Testis (tissue), 2 donors: ENCODE measurements at regions not wholly inside any gene's neighbourhood (a gene's known extent, or its start where the extent isn't known, plus 50 kb on each side); places are given as distances from the start of the nearest gene placed in this dataset.

ENCODE experiments used
- POLR2A ChIP-seq: fragments of 450-650 bp; IDR thresholded peaks from one replicate; pipeline ENCODE4 v1.6.1; 2017; ENCODE audit warnings: antibody characterized with exemption, mild to moderate bottlenecking, moderate library complexity
- TF ChIP-seq, protein P1 (sequence below), 3 experiments: fragments of 450-650 bp in 2 of 3; fragments of 200-600 bp in 1 of 3; sonication (generic) in 1 of 3; IDR thresholded peaks; one replicate each; pipeline ENCODE4 v1.5.1; 2016 to 2019; ENCODE audit warnings: antibody characterized with exemption in 3 of 3, mild to moderate bottlenecking in 2 of 3, moderate library complexity in 1 of 3

DNA sequence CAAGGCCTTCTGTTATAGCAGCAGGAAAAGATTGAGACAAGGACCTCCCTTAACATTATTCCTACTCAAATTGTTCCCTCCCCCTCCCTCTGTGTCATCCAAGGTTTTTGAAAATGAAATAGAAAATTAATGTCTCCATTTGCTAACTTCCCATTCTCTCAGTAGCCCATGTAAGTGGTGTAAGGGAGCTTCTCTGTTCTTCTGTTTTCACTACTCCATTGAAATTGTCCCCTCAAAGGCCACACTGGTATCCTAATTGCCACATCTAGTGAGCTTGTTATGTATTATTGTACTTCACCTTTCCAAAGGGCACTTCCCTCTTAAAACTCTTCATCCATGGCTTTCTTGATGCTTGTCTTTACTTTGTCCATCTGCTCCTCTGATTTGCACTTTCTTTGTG lies 131.2 kb upstream of the PIK3R1 start:
- no peak for TF ChIP-seq POLR2A
- TF ChIP-seq, protein P1, sequence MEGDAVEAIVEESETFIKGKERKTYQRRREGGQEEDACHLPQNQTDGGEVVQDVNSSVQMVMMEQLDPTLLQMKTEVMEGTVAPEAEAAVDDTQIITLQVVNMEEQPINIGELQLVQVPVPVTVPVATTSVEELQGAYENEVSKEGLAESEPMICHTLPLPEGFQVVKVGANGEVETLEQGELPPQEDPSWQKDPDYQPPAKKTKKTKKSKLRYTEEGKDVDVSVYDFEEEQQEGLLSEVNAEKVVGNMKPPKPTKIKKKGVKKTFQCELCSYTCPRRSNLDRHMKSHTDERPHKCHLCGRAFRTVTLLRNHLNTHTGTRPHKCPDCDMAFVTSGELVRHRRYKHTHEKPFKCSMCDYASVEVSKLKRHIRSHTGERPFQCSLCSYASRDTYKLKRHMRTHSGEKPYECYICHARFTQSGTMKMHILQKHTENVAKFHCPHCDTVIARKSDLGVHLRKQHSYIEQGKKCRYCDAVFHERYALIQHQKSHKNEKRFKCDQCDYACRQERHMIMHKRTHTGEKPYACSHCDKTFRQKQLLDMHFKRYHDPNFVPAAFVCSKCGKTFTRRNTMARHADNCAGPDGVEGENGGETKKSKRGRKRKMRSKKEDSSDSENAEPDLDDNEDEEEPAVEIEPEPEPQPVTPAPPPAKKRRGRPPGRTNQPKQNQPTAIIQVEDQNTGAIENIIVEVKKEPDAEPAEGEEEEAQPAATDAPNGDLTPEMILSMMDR (IDR thresholded peaks at IDR 0.05) = no peak
